Dendritic cell treated with granulocyte-macrophage colony-stimulating factor and Interleukin-4, amounts not matched to agents 40 ng/mL and 50 ng/mL, for 4 days (primary cell): ENCODE measurements at regions not wholly inside any gene's neighbourhood (a gene's known extent, or its start where the extent isn't known, plus 50 kb on each side); places are given as distances from the start of the nearest gene placed in this dataset.

ENCODE experiments used
- H3K27ac Mint-ChIP-seq: one replicate; pipeline ENCODE4 v1.8.0; 2022; ENCODE audit warnings: mild to moderate bottlenecking, mixed read lengths
- H3K27me3 Mint-ChIP-seq: one replicate; pipeline ENCODE4 v1.8.0; 2022; ENCODE audit warnings: mild to moderate bottlenecking, mixed read lengths
- H3K36me3 Mint-ChIP-seq: one replicate; pipeline ENCODE4 v1.8.0; 2022; ENCODE audit warnings: low read depth, mixed read lengths
- H3K4me1 Mint-ChIP-seq: one replicate; pipeline ENCODE4 v1.8.0; 2022; ENCODE audit warnings: low read depth, mixed read lengths
- H3K4me3 Mint-ChIP-seq: one replicate; pipeline ENCODE4 v1.8.0; 2022; ENCODE audit warnings: mild to moderate bottlenecking, moderate library complexity, mixed read lengths
- H3K9me3 Mint-ChIP-seq: one replicate; pipeline ENCODE4 v1.8.0; 2022; ENCODE audit warnings: mixed read lengths
- intact Hi-C: fragments of 100-400 bp; cut with micrococcal nuclease; formaldehyde crosslinking; loops from one replicate; pipeline ENCODE4 v1.15.0; 2022

- Mint-ChIP-seq H3K27me3 (no peaks in the 10 kb centered on the region), H3K36me3 (no peaks in the 10 kb centered on the region), H3K27ac (no peak overlapping the region), H3K4me3 (no peak overlapping the region), H3K4me1 (no peaks in the 10 kb centered on the region), H3K9me3 (no peaks in the 10 kb centered on the region)
- intact Hi-C loops, result no loop called here
Observed at GRCh38 chr3:180804916-180805315, 107.6 kb upstream of the FXR1 start.

- Mint-ChIP-seq H3K4me3 (no peak overlapping the region), H3K4me1 (no peaks in the 10 kb centered on the region), H3K9me3 (no peaks in the 10 kb centered on the region), H3K27me3 (no peaks in the 10 kb centered on the region), H3K27ac (no peak overlapping the region), H3K36me3 (no peaks in the 10 kb centered on the region)
- intact Hi-C loops, result no loop called here
Observed at GRCh38 chr3:180808823-180809575, 103.5 kb upstream of the FXR1 start.

- Mint-ChIP-seq H3K9me3 (no peaks in the 10 kb centered on the region), H3K4me3 (no peak overlapping the region), H3K27me3 (no peaks in the 10 kb centered on the region), H3K4me1 (no peaks in the 10 kb centered on the region), H3K27ac (no peak overlapping the region), H3K36me3 (no peaks in the 10 kb centered on the region)
- intact Hi-C loops, result no loop called here
Observed at GRCh38 chr3:180820400-180820799, 92.1 kb upstream of the FXR1 start.

- Mint-ChIP-seq H3K4me1 (no peaks in the 10 kb centered on the region), H3K36me3 (no peaks in the 10 kb centered on the region), H3K27ac (no peak overlapping the region), H3K9me3 (peaks cover 16% of the 10 kb centered on the region), H3K27me3 (no peaks in the 10 kb centered on the region), H3K4me3 (no peak overlapping the region)
- intact Hi-C loops, result no loop called here
Observed at GRCh38 chr3:180825964-180826363, 86.5 kb upstream of the FXR1 start.

- Mint-ChIP-seq H3K9me3 (peaks cover 16% of the 10 kb centered on the region), H3K4me3 (no peak overlapping the region), H3K27me3 (no peaks in the 10 kb centered on the region), H3K36me3 (no peaks in the 10 kb centered on the region), H3K27ac (no peak overlapping the region), H3K4me1 (no peaks in the 10 kb centered on the region)
- intact Hi-C loops, result no loop called here
Observed at GRCh38 chr3:180827171-180827570, 85.3 kb upstream of the FXR1 start.

- H3K4me1 Mint-ChIP-seq, result no peaks in the 10 kb centered on the region
- no peaks in the 10 kb centered on the region for H3K36me3 Mint-ChIP-seq
- H3K27me3 Mint-ChIP-seq, result no peaks in the 10 kb centered on the region
- intact Hi-C loops, result no loop called here
- H3K4me3 Mint-ChIP-seq, result no peak overlapping the region
- H3K27ac Mint-ChIP-seq, result no peak overlapping the region
- H3K9me3 Mint-ChIP-seq, result peaks cover 16% of the 10 kb centered on the region
Observed at GRCh38 chr3:180828001-180828720, 84.3 kb upstream of the FXR1 start.

DNA sequence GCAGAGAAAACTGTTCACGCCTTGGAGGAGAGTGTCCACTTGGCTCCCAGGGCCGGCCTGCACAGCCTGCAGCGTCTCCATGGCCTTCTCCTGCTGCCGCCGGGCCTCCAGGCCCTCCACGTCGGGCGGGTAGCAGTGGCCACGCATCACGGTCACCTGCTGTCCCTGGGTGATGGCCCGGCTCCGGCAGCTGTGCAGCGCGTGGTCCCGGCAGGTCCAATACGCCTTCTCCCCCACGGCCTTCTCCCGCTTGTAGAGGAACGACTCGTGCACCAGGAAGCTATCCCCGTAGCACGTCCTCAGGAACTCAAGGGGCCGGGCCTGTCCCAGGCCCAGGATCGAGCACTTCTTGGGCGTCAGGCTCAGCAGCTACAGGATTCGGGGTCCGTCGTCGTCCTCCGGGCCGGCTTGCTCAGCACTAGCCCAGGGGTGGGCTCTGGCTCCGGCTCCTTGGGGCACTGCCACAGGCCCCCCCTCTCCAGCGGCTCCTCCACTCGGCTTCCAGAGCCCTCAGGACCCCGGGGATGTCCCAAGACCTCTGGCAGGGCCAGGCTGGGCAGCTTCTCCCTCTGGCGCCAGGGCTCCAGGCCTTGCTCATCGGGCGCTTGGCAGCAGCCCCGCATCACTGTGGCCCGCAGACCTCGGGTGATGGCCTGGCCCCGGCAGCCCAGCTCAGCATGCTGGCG lies 83.6 kb upstream of the FXR1 start:
- intact Hi-C loops, result no loop called here
- H3K27me3 Mint-ChIP-seq, result no peaks in the 10 kb centered on the region
- H3K27ac Mint-ChIP-seq, result no peak overlapping the region
- peaks cover 16% of the 10 kb centered on the region for H3K9me3 Mint-ChIP-seq
- no peak overlapping the region for H3K4me3 Mint-ChIP-seq
- no peaks in the 10 kb centered on the region for H3K36me3 Mint-ChIP-seq
- H3K4me1 Mint-ChIP-seq, result no peaks in the 10 kb centered on the region

GRCh38 chr3:180829409-180830405 lies 82.8 kb upstream of the FXR1 start:
- no peak overlapping the region for H3K4me3 Mint-ChIP-seq
- no peaks in the 10 kb centered on the region for H3K4me1 Mint-ChIP-seq
- no peaks in the 10 kb centered on the region for H3K27me3 Mint-ChIP-seq
- H3K9me3 Mint-ChIP-seq, result peaks cover 16% of the 10 kb centered on the region
- no peaks in the 10 kb centered on the region for H3K36me3 Mint-ChIP-seq
- intact Hi-C loops, result no loop called here
- H3K27ac Mint-ChIP-seq, result no peak overlapping the region

GRCh38 chr3:180835501-180835900 lies 77.0 kb upstream of the FXR1 start:
- no peaks in the 10 kb centered on the region for H3K36me3 Mint-ChIP-seq
- no peaks in the 10 kb centered on the region for H3K27me3 Mint-ChIP-seq

DNA sequence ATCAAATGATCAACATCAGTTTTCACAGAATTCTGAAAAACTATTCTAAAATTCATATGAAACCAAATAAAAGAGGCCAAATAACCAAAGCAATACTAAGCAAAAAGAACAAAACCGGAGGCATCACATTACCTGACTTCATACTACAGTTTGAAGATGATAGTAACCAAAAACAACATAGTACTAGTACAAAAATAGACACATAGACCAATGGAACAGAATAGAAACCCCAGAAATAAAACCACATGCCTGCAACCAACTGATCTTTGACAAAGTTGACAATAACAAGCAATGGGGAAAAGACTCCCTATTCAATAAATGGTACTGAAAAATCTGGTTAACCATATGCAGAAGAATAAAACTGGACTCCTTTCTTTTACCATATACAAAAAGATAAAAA lies 75.7 kb upstream of the FXR1 start:
- no peak overlapping the region for H3K4me3 Mint-ChIP-seq
- H3K27ac Mint-ChIP-seq, result no peak overlapping the region
- no peaks in the 10 kb centered on the region for H3K36me3 Mint-ChIP-seq
- no peaks in the 10 kb centered on the region for H3K27me3 Mint-ChIP-seq
- no peaks in the 10 kb centered on the region for H3K4me1 Mint-ChIP-seq
- intact Hi-C loops, result no loop called here
- no peaks in the 10 kb centered on the region for H3K9me3 Mint-ChIP-seq

More at GRCh38 chr3:180835501-180835900, 77.0 kb upstream of the FXR1 start:
- Mint-ChIP-seq H3K9me3 (no peaks in the 10 kb centered on the region), H3K4me1 (no peaks in the 10 kb centered on the region), H3K27ac (no peak overlapping the region), H3K4me3 (no peak overlapping the region)
- intact Hi-C loops, result no loop called here

- Mint-ChIP-seq H3K4me3 (no peak overlapping the region), H3K9me3 (peaks cover 12% of the 10 kb centered on the region), H3K27ac (no peak overlapping the region), H3K27me3 (no peaks in the 10 kb centered on the region), H3K36me3 (no peaks in the 10 kb centered on the region), H3K4me1 (no peaks in the 10 kb centered on the region)
- intact Hi-C loops, result no loop called here
Observed at GRCh38 chr3:180854887-180855286, 57.6 kb upstream of the FXR1 start.

- Mint-ChIP-seq H3K9me3 (peaks cover 16% of the 10 kb centered on the region), H3K36me3 (no peaks in the 10 kb centered on the region), H3K4me3 (no peak overlapping the region), H3K27ac (no peak overlapping the region), H3K4me1 (no peaks in the 10 kb centered on the region), H3K27me3 (no peaks in the 10 kb centered on the region)
- intact Hi-C loops, result no loop called here
Observed at GRCh38 chr3:180855364-180855763, 57.1 kb upstream of the FXR1 start.

- Mint-ChIP-seq H3K27me3 (no peaks in the 10 kb centered on the region), H3K4me3 (no peak overlapping the region), H3K27ac (no peak overlapping the region), H3K4me1 (no peaks in the 10 kb centered on the region), H3K36me3 (no peaks in the 10 kb centered on the region), H3K9me3 (peaks cover 22% of the 10 kb centered on the region)
- intact Hi-C loops, result no loop called here
Observed at GRCh38 chr3:180855956-180856355, 56.5 kb upstream of the FXR1 start.
